ENCODE measurements at regions not wholly inside any gene's neighbourhood (a gene's known extent, or its start where the extent isn't known, plus 50 kb on each side); places are given as distances from the start of the nearest gene placed in this dataset.

GRCh38 chr16:51390877-51391276 is 239.8 kb upstream of the SALL1 start:
- H3K27me3 ChIP-seq (ENCODE audit: low read depth, low read length): no peaks in the 10 kb centered on the region
- H3K27ac ChIP-seq (ENCODE audit: low read length): no peak overlapping the region
- H3K4me3 ChIP-seq (ENCODE audit: low read depth in 1 of 2, low read length in 2 of 2): no peak overlapping the region
- no peaks in the 10 kb centered on the region for H3K4me1 ChIP-seq (ENCODE audit: control insufficient read depth in 1 of 2, insufficient read depth in 2 of 2, low read length in 2 of 2)
- H3K36me3 ChIP-seq (ENCODE audit: control insufficient read depth in 1 of 2, insufficient read depth in 2 of 2, low read length in 2 of 2): no peaks in the 10 kb centered on the region
- H3K9me3 ChIP-seq (ENCODE audit: control insufficient read depth in 1 of 2, low read length in 2 of 2): peaks cover 10 to 16% of the 10 kb centered on the region in 2 donors

GRCh38 chr16:51389881-51390280 is 238.8 kb upstream of the SALL1 start:
- Histone ChIP-seq H3K9me3 (ENCODE audit: control insufficient read depth in 1 of 2, low read length in 2 of 2) (peaks cover 10 to 16% of the 10 kb centered on the region in 2 donors), H3K4me1 (ENCODE audit: control insufficient read depth in 1 of 2, insufficient read depth in 2 of 2, low read length in 2 of 2) (no peaks in the 10 kb centered on the region), H3K27ac (ENCODE audit: low read length) (no peak overlapping the region), H3K27me3 (ENCODE audit: low read depth, low read length) (no peaks in the 10 kb centered on the region), H3K36me3 (ENCODE audit: control insufficient read depth in 1 of 2, insufficient read depth in 2 of 2, low read length in 2 of 2) (no peaks in the 10 kb centered on the region), H3K4me3 (ENCODE audit: low read depth in 1 of 2, low read length in 2 of 2) (no peak overlapping the region)

- H3K27me3 ChIP-seq (ENCODE audit: low read depth, low read length): no peaks in the 10 kb centered on the region
Measured at GRCh38 chr16:51388516-51388951, 237.5 kb upstream of the SALL1 start.

GRCh38 chr16:51383909-51384308 is 232.8 kb upstream of the SALL1 start:
- Histone ChIP-seq H3K4me1 (ENCODE audit: control insufficient read depth in 1 of 2, insufficient read depth in 2 of 2, low read length in 2 of 2) (no peaks in the 10 kb centered on the region), H3K27ac (ENCODE audit: low read length) (no peak overlapping the region), H3K4me3 (ENCODE audit: low read depth in 1 of 2, low read length in 2 of 2) (no peak overlapping the region)

More at GRCh38 chr16:51388516-51388951, 237.5 kb upstream of the SALL1 start:
- H3K36me3 ChIP-seq (ENCODE audit: control insufficient read depth in 1 of 2, insufficient read depth in 2 of 2, low read length in 2 of 2): no peaks in the 10 kb centered on the region
- H3K27ac ChIP-seq (ENCODE audit: low read length): no peak overlapping the region
- H3K4me1 ChIP-seq (ENCODE audit: control insufficient read depth in 1 of 2, insufficient read depth in 2 of 2, low read length in 2 of 2): no peaks in the 10 kb centered on the region
- peak overlapping the region in 1 of 2 donors; percentile 7 for H3K4me3 ChIP-seq (ENCODE audit: low read depth in 1 of 2, low read length in 2 of 2)
- H3K9me3 ChIP-seq (ENCODE audit: control insufficient read depth in 1 of 2, low read length in 2 of 2): peaks cover 10 to 16% of the 10 kb centered on the region in 2 donors

GRCh38 chr16:51382940-51383339 is 231.9 kb upstream of the SALL1 start:
- H3K36me3 ChIP-seq (ENCODE audit: control insufficient read depth in 1 of 2, insufficient read depth in 2 of 2, low read length in 2 of 2): no peaks in the 10 kb centered on the region
- no peaks in the 10 kb centered on the region for H3K27me3 ChIP-seq (ENCODE audit: low read depth, low read length)

More at GRCh38 chr16:51383909-51384308, 232.8 kb upstream of the SALL1 start:
- no peaks in the 10 kb centered on the region for H3K36me3 ChIP-seq (ENCODE audit: control insufficient read depth in 1 of 2, insufficient read depth in 2 of 2, low read length in 2 of 2)
- H3K27me3 ChIP-seq (ENCODE audit: low read depth, low read length): no peaks in the 10 kb centered on the region
- peaks cover 5% of the 10 kb centered on the region in 2 donors for H3K9me3 ChIP-seq (ENCODE audit: control insufficient read depth in 1 of 2, low read length in 2 of 2)

GRCh38 chr16:51382211-51382610 is 231.1 kb upstream of the SALL1 start:
- Histone ChIP-seq H3K27me3 (ENCODE audit: low read depth, low read length) (no peaks in the 10 kb centered on the region), H3K4me3 (ENCODE audit: low read depth in 1 of 2, low read length in 2 of 2) (no peak overlapping the region), H3K9me3 (ENCODE audit: control insufficient read depth in 1 of 2, low read length in 2 of 2) (no peaks in the 10 kb centered on the region), H3K4me1 (ENCODE audit: control insufficient read depth in 1 of 2, insufficient read depth in 2 of 2, low read length in 2 of 2) (no peaks in the 10 kb centered on the region), H3K36me3 (ENCODE audit: control insufficient read depth in 1 of 2, insufficient read depth in 2 of 2, low read length in 2 of 2) (no peaks in the 10 kb centered on the region), H3K27ac (ENCODE audit: low read length) (no peak overlapping the region)

More at GRCh38 chr16:51382940-51383339, 231.9 kb upstream of the SALL1 start:
- Histone ChIP-seq H3K4me1 (ENCODE audit: control insufficient read depth in 1 of 2, insufficient read depth in 2 of 2, low read length in 2 of 2) (no peaks in the 10 kb centered on the region), H3K9me3 (ENCODE audit: control insufficient read depth in 1 of 2, low read length in 2 of 2) (no peaks in the 10 kb centered on the region), H3K27ac (ENCODE audit: low read length) (no peak overlapping the region), H3K4me3 (ENCODE audit: low read depth in 1 of 2, low read length in 2 of 2) (no peak overlapping the region)

- H3K27me3 ChIP-seq (ENCODE audit: low read depth, low read length): no peaks in the 10 kb centered on the region
- no peak overlapping the region for H3K27ac ChIP-seq (ENCODE audit: low read length)
- no peaks in the 10 kb centered on the region for H3K4me1 ChIP-seq (ENCODE audit: control insufficient read depth in 1 of 2, insufficient read depth in 2 of 2, low read length in 2 of 2)
- no peaks in the 10 kb centered on the region for H3K9me3 ChIP-seq (ENCODE audit: control insufficient read depth in 1 of 2, low read length in 2 of 2)
- H3K4me3 ChIP-seq (ENCODE audit: low read depth in 1 of 2, low read length in 2 of 2): no peak overlapping the region
- H3K36me3 ChIP-seq (ENCODE audit: control insufficient read depth in 1 of 2, insufficient read depth in 2 of 2, low read length in 2 of 2): no peaks in the 10 kb centered on the region
Measured at GRCh38 chr16:51376080-51376479, 225.0 kb upstream of the SALL1 start.

- Histone ChIP-seq H3K36me3 (ENCODE audit: control insufficient read depth in 1 of 2, insufficient read depth in 2 of 2, low read length in 2 of 2) (no peaks in the 10 kb centered on the region), H3K27me3 (ENCODE audit: low read depth, low read length) (no peaks in the 10 kb centered on the region), H3K9me3 (ENCODE audit: control insufficient read depth in 1 of 2, low read length in 2 of 2) (no peaks in the 10 kb centered on the region), H3K4me3 (ENCODE audit: low read depth in 1 of 2, low read length in 2 of 2) (no peak overlapping the region), H3K27ac (ENCODE audit: low read length) (no peak overlapping the region), H3K4me1 (ENCODE audit: control insufficient read depth in 1 of 2, insufficient read depth in 2 of 2, low read length in 2 of 2) (no peaks in the 10 kb centered on the region)
Measured at GRCh38 chr16:51374790-51375189, 223.7 kb upstream of the SALL1 start.

- no peaks in the 10 kb centered on the region for H3K27me3 ChIP-seq (ENCODE audit: low read depth, low read length)
- no peak overlapping the region for H3K27ac ChIP-seq (ENCODE audit: low read length)
- no peaks in the 10 kb centered on the region for H3K4me1 ChIP-seq (ENCODE audit: control insufficient read depth in 1 of 2, insufficient read depth in 2 of 2, low read length in 2 of 2)
- H3K4me3 ChIP-seq (ENCODE audit: low read depth in 1 of 2, low read length in 2 of 2): no peak overlapping the region
- H3K36me3 ChIP-seq (ENCODE audit: control insufficient read depth in 1 of 2, insufficient read depth in 2 of 2, low read length in 2 of 2): no peaks in the 10 kb centered on the region
- no peaks in the 10 kb centered on the region for H3K9me3 ChIP-seq (ENCODE audit: control insufficient read depth in 1 of 2, low read length in 2 of 2)
Measured at GRCh38 chr16:51374346-51374745, 223.3 kb upstream of the SALL1 start.

GRCh38 chr16:51365715-51366114 is 214.6 kb upstream of the SALL1 start:
- H3K9me3 ChIP-seq (ENCODE audit: control insufficient read depth in 1 of 2, low read length in 2 of 2): no peaks in the 10 kb centered on the region
- H3K4me1 ChIP-seq (ENCODE audit: control insufficient read depth in 1 of 2, insufficient read depth in 2 of 2, low read length in 2 of 2): no peaks in the 10 kb centered on the region
- no peaks in the 10 kb centered on the region for H3K36me3 ChIP-seq (ENCODE audit: control insufficient read depth in 1 of 2, insufficient read depth in 2 of 2, low read length in 2 of 2)
- H3K27me3 ChIP-seq (ENCODE audit: low read depth, low read length): no peaks in the 10 kb centered on the region
- no peak overlapping the region for H3K27ac ChIP-seq (ENCODE audit: low read length)
- H3K4me3 ChIP-seq (ENCODE audit: low read depth in 1 of 2, low read length in 2 of 2): no peak overlapping the region

GRCh38 chr16:51359141-51359955 is 208.3 kb upstream of the SALL1 start:
- no peaks in the 10 kb centered on the region for H3K27me3 ChIP-seq (ENCODE audit: low read depth, low read length)
- no peak overlapping the region for H3K4me3 ChIP-seq (ENCODE audit: low read depth in 1 of 2, low read length in 2 of 2)
- no peak overlapping the region for H3K27ac ChIP-seq (ENCODE audit: low read length)

GRCh38 chr16:51357839-51358238 is 206.8 kb upstream of the SALL1 start:
- Histone ChIP-seq H3K36me3 (ENCODE audit: control insufficient read depth in 1 of 2, insufficient read depth in 2 of 2, low read length in 2 of 2) (no peaks in the 10 kb centered on the region), H3K27me3 (ENCODE audit: low read depth, low read length) (no peaks in the 10 kb centered on the region), H3K27ac (ENCODE audit: low read length) (no peak overlapping the region), H3K4me1 (ENCODE audit: control insufficient read depth in 1 of 2, insufficient read depth in 2 of 2, low read length in 2 of 2) (peaks cover 0 to 5% of the 10 kb centered on the region in 2 donors), H3K9me3 (ENCODE audit: control insufficient read depth in 1 of 2, low read length in 2 of 2) (no peaks in the 10 kb centered on the region), H3K4me3 (ENCODE audit: low read depth in 1 of 2, low read length in 2 of 2) (no peak overlapping the region)

More at GRCh38 chr16:51359141-51359955, 208.3 kb upstream of the SALL1 start:
- Histone ChIP-seq H3K36me3 (ENCODE audit: control insufficient read depth in 1 of 2, insufficient read depth in 2 of 2, low read length in 2 of 2) (no peaks in the 10 kb centered on the region), H3K9me3 (ENCODE audit: control insufficient read depth in 1 of 2, low read length in 2 of 2) (no peaks in the 10 kb centered on the region), H3K4me1 (ENCODE audit: control insufficient read depth in 1 of 2, insufficient read depth in 2 of 2, low read length in 2 of 2) (peaks cover 0 to 5% of the 10 kb centered on the region in 2 donors)
